Fibroblast of lung (primary cell): ENCODE measurements at regions not wholly inside any gene's neighbourhood (a gene's known extent, or its start where the extent isn't known, plus 50 kb on each side); places are given as distances from the start of the nearest gene placed in this dataset.

Experiments used
- EZH2 ChIP-seq: IDR thresholded peaks from 2 replicates; pipeline ENCODE4 v1.5.1; 2012; ENCODE audit warnings: low read length, control low read depth, mild to moderate bottlenecking; ENCODE audit errors: missing control alignments
- TF ChIP-seq, protein P1 (sequence below), 2 donors: IDR thresholded peaks in 1 of 2; conservative IDR thresholded peaks in 1 of 2; 1 replicate in 1 of 2; 2 replicates in 1 of 2; pipeline ENCODE4 v1.5.1; 2011 to 2012; ENCODE audit warnings: low read length in 2 of 2, control low read depth in 1 of 2, inconsistent platforms in 1 of 2, low read depth in 1 of 2, mild to moderate bottlenecking in 1 of 2

DNA sequence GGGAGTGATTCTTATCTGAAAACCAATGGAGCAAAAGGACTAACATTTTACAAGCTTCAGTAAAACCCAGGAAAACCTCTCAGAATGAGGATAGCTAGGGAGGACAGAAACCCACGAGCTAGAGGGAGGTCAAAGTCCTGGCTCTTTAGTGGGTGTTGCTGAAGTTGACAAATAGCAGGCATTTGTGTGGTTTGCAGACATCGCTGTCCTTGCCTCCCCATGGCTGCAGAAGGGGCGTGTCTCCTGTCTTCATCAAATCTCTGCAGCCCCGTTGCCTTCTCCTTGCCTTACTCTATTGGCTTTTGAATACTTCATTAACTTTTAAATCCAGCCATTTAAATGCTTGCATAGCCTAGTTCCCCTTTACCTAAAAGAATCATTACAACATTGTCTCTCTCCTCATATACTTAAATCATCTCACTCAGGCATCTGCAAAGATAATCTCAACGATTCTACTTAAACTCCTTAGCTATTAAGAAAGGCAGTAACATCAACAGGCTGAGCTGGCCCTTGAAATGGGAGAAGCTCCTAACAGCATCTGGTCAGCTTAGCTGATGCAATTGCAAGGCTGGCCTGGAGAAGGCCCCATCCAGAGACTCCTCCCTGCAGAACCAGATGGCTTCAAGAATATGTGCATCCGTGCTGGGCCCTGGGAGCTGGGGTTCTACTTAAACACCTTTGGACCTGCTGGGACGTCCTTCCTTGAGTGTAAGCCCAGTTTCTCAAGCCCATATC lies 152.8 kb upstream of the TAS2R1 start:
- TF ChIP-seq, protein P1, sequence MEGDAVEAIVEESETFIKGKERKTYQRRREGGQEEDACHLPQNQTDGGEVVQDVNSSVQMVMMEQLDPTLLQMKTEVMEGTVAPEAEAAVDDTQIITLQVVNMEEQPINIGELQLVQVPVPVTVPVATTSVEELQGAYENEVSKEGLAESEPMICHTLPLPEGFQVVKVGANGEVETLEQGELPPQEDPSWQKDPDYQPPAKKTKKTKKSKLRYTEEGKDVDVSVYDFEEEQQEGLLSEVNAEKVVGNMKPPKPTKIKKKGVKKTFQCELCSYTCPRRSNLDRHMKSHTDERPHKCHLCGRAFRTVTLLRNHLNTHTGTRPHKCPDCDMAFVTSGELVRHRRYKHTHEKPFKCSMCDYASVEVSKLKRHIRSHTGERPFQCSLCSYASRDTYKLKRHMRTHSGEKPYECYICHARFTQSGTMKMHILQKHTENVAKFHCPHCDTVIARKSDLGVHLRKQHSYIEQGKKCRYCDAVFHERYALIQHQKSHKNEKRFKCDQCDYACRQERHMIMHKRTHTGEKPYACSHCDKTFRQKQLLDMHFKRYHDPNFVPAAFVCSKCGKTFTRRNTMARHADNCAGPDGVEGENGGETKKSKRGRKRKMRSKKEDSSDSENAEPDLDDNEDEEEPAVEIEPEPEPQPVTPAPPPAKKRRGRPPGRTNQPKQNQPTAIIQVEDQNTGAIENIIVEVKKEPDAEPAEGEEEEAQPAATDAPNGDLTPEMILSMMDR (conservative IDR thresholded peaks at IDR 0.05 in 1 of 2, IDR thresholded peaks at IDR 0.05 in 1 of 2; ENCODE audit: low read depth in 1 of 2, low read length in 2 of 2), result no peak
- TF ChIP-seq EZH2, result no peak
